ENCODE measurements at regions not wholly inside any gene's neighbourhood (a gene's known extent, or its start where the extent isn't known, plus 50 kb on each side); places are given as distances from the start of the nearest gene placed in this dataset.

DNA sequence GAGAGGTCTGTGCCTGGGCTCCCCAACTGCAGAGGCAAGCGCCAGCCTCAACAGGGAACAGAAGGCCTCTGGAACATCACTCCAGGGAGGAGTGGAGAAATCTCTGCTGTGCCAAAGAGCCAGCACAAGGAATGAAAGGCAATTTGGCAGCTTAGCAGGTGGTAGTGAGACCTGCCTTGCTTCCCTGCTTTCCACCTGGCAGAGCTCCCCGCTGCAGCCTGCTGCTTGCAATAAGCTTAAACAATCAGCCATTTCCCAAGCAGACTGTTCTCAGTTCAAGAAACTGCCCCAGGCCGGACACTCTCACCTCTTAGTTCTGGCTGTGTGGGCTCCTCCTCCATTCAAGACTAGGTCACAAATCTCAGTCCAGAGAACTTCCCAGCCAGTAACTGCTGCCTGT lies 370.6 kb downstream of the MAGEB5 start:
- H3K9me3 ChIP-seq (ENCODE audit: control insufficient read depth, insufficient read depth, low read length), result no peaks in the 10 kb centered on the region
- TF ChIP-seq, protein P1, sequence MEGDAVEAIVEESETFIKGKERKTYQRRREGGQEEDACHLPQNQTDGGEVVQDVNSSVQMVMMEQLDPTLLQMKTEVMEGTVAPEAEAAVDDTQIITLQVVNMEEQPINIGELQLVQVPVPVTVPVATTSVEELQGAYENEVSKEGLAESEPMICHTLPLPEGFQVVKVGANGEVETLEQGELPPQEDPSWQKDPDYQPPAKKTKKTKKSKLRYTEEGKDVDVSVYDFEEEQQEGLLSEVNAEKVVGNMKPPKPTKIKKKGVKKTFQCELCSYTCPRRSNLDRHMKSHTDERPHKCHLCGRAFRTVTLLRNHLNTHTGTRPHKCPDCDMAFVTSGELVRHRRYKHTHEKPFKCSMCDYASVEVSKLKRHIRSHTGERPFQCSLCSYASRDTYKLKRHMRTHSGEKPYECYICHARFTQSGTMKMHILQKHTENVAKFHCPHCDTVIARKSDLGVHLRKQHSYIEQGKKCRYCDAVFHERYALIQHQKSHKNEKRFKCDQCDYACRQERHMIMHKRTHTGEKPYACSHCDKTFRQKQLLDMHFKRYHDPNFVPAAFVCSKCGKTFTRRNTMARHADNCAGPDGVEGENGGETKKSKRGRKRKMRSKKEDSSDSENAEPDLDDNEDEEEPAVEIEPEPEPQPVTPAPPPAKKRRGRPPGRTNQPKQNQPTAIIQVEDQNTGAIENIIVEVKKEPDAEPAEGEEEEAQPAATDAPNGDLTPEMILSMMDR (IDR thresholded peaks at IDR 0.05; ENCODE audit: low read depth, low read length), result no peak
- CTCF ChIA-PET, result no interaction called here
- POLR2A ChIA-PET, result no interaction called here
- no peak overlapping the region for H3K27ac ChIP-seq (ENCODE audit: low read depth, low read length)
- no peak overlapping the region for H3K4me3 ChIP-seq (ENCODE audit: low read depth, low read length)
- no peaks in the 10 kb centered on the region for H3K27me3 ChIP-seq (ENCODE audit: control insufficient read depth, insufficient read depth, low read length)
- no peak for DNase-seq (ENCODE audit: low read depth, low spot score)

DNA sequence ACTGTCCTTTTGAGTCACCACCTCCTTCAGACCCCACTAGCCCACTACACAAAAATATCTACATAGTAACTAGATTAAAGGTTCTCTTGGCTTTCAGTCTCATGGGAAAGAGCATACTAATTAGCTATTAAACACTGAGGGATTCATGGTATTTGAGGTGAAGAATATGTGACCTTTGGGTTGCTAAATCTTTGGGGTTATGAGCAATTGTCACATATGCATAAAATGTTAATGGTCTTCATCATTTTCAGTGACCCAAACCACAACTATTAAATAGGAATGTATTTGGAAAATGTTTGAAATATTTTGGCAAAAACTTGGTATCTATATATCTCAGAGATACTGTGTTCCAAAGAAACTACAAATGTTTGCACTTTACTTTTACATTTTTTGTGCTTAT lies 365.1 kb downstream of the MAGEB5 start:
- Histone ChIP-seq H3K27me3 (ENCODE audit: control insufficient read depth, insufficient read depth, low read length) (no peaks in the 10 kb centered on the region), H3K27ac (ENCODE audit: low read depth, low read length) (no peak overlapping the region), H3K4me3 (ENCODE audit: low read depth, low read length) (no peak overlapping the region), H3K9me3 (ENCODE audit: control insufficient read depth, insufficient read depth, low read length) (no peaks in the 10 kb centered on the region)
- POLR2A ChIA-PET, result no interaction called here
- DNase-seq (ENCODE audit: low read depth, low spot score), result no peak
- CTCF ChIA-PET, result no interaction called here
- TF ChIP-seq, protein P1 (IDR thresholded peaks at IDR 0.05; ENCODE audit: low read depth, low read length), result no peak

DNA sequence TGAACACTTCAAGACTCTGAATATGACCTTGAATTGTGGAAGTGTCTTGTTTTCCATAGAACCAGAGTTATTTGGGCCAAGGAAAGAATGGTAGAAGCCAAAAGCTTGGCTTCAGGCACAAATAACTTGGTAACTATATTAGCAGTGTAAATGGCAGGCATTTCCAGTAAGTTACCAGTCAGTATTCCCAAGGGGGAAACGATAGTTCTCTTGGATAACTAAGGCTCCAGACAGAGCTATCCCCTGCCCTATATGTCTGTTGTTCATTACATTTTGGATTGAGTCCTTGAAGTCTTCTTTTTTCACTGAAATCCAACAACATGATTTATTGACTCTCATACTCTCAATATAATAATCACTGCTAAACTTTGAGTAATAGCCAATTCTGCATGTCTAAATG lies 364.1 kb downstream of the MAGEB5 start:
- TF ChIP-seq, protein P1 (IDR thresholded peaks at IDR 0.05; ENCODE audit: low read depth, low read length), result no peak
- no peak overlapping the region for H3K4me3 ChIP-seq (ENCODE audit: low read depth, low read length)
- POLR2A ChIA-PET, result no interaction called here
- DNase-seq (ENCODE audit: low read depth, low spot score), result no peak
- H3K27ac ChIP-seq (ENCODE audit: low read depth, low read length), result no peak overlapping the region
- H3K27me3 ChIP-seq (ENCODE audit: control insufficient read depth, insufficient read depth, low read length), result no peaks in the 10 kb centered on the region
- CTCF ChIA-PET, result no interaction called here
- no peaks in the 10 kb centered on the region for H3K9me3 ChIP-seq (ENCODE audit: control insufficient read depth, insufficient read depth, low read length)

GRCh38 chrX:26574234-26574633 lies 358.3 kb downstream of the MAGEB5 start:
- no peaks in the 10 kb centered on the region for H3K27me3 ChIP-seq (ENCODE audit: control insufficient read depth, insufficient read depth, low read length)
- CTCF ChIA-PET, result no interaction called here
- POLR2A ChIA-PET, result no interaction called here
- no peaks in the 10 kb centered on the region for H3K9me3 ChIP-seq (ENCODE audit: control insufficient read depth, insufficient read depth, low read length)
- TF ChIP-seq, protein P1 (IDR thresholded peaks at IDR 0.05; ENCODE audit: low read depth, low read length), result no peak
- DNase-seq (ENCODE audit: low read depth, low spot score), result no peak
- H3K27ac ChIP-seq (ENCODE audit: low read depth, low read length), result no peak overlapping the region
- no peak overlapping the region for H3K4me3 ChIP-seq (ENCODE audit: low read depth, low read length)

GRCh38 chrX:26562156-26562555 lies 346.2 kb downstream of the MAGEB5 start:
- ChIA-PET POLR2A (no interaction called here), CTCF (no interaction called here)
- Histone ChIP-seq H3K27ac (ENCODE audit: low read depth, low read length) (no peak overlapping the region), H3K4me3 (ENCODE audit: low read depth, low read length) (no peak overlapping the region), H3K9me3 (ENCODE audit: control insufficient read depth, insufficient read depth, low read length) (peaks cover 7% of the 10 kb centered on the region; the same call in 1 of the 2 replicates), H3K27me3 (ENCODE audit: control insufficient read depth, insufficient read depth, low read length) (no peaks in the 10 kb centered on the region)
- DNase-seq (ENCODE audit: low read depth, low spot score), result no peak
- TF ChIP-seq, protein P1 (IDR thresholded peaks at IDR 0.05; ENCODE audit: low read depth, low read length), result no peak
